GM12878 (cell line): ENCODE measurements at regions not wholly inside any gene's neighbourhood (a gene's known extent, or its start where the extent isn't known, plus 50 kb on each side); places are given as distances from the start of the nearest gene placed in this dataset.

ENCODE experiments used
- ASH2L ChIP-seq: fragments of 300-600, 200-600 bp; sonication (generic); IDR thresholded peaks from 2 replicates; pipeline ENCODE4 v1.6.1; 2017; ENCODE audit warnings: low read depth, mild to moderate bottlenecking, borderline replicate concordance
- ATF3 ChIP-seq: IDR thresholded peaks from 2 replicates; pipeline ENCODE4 v1.6.1; 2011; ENCODE audit warnings: low read depth, mild to moderate bottlenecking, low read length, moderate library complexity, borderline replicate concordance; ENCODE audit errors: extremely low read depth
- BMI1 ChIP-seq: fragments of 450-650 bp; IDR thresholded peaks from 2 replicates; pipeline ENCODE4 v1.6.1; 2016; ENCODE audit warnings: mild to moderate bottlenecking, moderate library complexity, borderline replicate concordance
- CBFB ChIP-seq: IDR thresholded peaks from 2 replicates; pipeline ENCODE4 v1.6.1; 2016; ENCODE audit warnings: antibody characterized with exemption, low read depth
- CBX5 ChIP-seq: sonication (generic); IDR thresholded peaks from 2 replicates; pipeline ENCODE4 v1.6.1; 2016; ENCODE audit warnings: low read depth, moderate library complexity, mild to moderate bottlenecking, inconsistent platforms
- CEBPZ ChIP-seq: fragments of 150-350 bp; IDR thresholded peaks from 2 replicates; pipeline ENCODE4 v1.6.1; 2016; ENCODE audit warnings: low read depth, low read length
- E4F1 ChIP-seq: fragments of 450-650 bp; IDR thresholded peaks from 2 replicates; pipeline ENCODE4 v1.6.1; 2018; ENCODE audit warnings: borderline replicate concordance, mild to moderate bottlenecking; ENCODE audit not compliant: partially characterized antibody
- EGR1 ChIP-seq, 2 experiments: IDR thresholded peaks; 1 replicate in 1 of 2; 2 replicates in 1 of 2; pipeline ENCODE4 v1.6.1; 2011 to 2012; ENCODE audit warnings: low read depth in 2 of 2, low read length in 2 of 2, borderline replicate concordance in 1 of 2, mild to moderate bottlenecking in 1 of 2, moderate library complexity in 1 of 2
- ESRRA ChIP-seq: IDR thresholded peaks from 2 replicates; pipeline ENCODE4 v1.6.1; 2012; ENCODE audit warnings: mild to moderate bottlenecking, low read length, improper control_type of control experiment
- MAX ChIP-seq: IDR thresholded peaks from 2 replicates; pipeline ENCODE4 v1.6.1; 2012; ENCODE audit warnings: low read depth, low read length, improper control_type of control experiment
- PKNOX1 ChIP-seq: fragments of 450-650 bp; IDR thresholded peaks from 2 replicates; pipeline ENCODE4 v1.6.1; 2016; ENCODE audit warnings: mild to moderate bottlenecking
- POLR2A ChIP-seq: IDR thresholded peaks from 2 replicates; pipeline ENCODE4 v1.6.1; 2011; ENCODE audit warnings: low read depth, mild to moderate bottlenecking, low read length
- POLR2AphosphoS5 ChIP-seq: IDR thresholded peaks from 2 replicates; pipeline ENCODE4 v1.6.1; 2011; ENCODE audit warnings: mild to moderate bottlenecking, low read length, inconsistent platforms
- REST ChIP-seq: IDR thresholded peaks from 2 replicates; pipeline ENCODE4 v1.6.1; 2012; ENCODE audit warnings: mild to moderate bottlenecking, low read depth, low read length
- RUNX3 ChIP-seq: IDR thresholded peaks from 2 replicates; pipeline ENCODE4 v1.6.1; 2012; ENCODE audit warnings: low read length, inconsistent platforms
- SMARCA5 ChIP-seq: fragments of 450-650 bp; IDR thresholded peaks from 2 replicates; pipeline ENCODE4 v1.6.1; 2017; ENCODE audit warnings: mild to moderate bottlenecking
- STAT3 ChIP-seq: IDR thresholded peaks from 2 replicates; pipeline ENCODE4 v1.6.1; 2011; ENCODE audit warnings: low read depth, low read length, improper control_type of control experiment
- WRNIP1 ChIP-seq: IDR thresholded peaks from 2 replicates; pipeline ENCODE4 v1.6.1; 2011; ENCODE audit warnings: low read depth, low read length, improper control_type of control experiment, borderline replicate concordance
- ZNF207 ChIP-seq: fragments of 450-650 bp; IDR thresholded peaks from 2 replicates; pipeline ENCODE4 v1.6.1; 2014; ENCODE audit warnings: antibody characterized with exemption, mild to moderate bottlenecking, borderline replicate concordance

GRCh38 chr15:95973566-95974256 lies 356.8 kb upstream of the NR2F2 start (continued):
- no peak for TF ChIP-seq E4F1
- TF ChIP-seq CBFB, result peak; percentile 73
- TF ChIP-seq STAT3, result no peak
- TF ChIP-seq ZNF207, result no peak
- TF ChIP-seq ASH2L, result no peak
- peak; percentile 85; the same call in 1 of the 2 replicates for TF ChIP-seq CBX5
- no peak for TF ChIP-seq MAX
- TF ChIP-seq POLR2A, result no peak
- no peak for TF ChIP-seq CEBPZ
- TF ChIP-seq BMI1, result 0 out of 2 replicates have a peak, but pooled peaks have one; percentile 47
- TF ChIP-seq POLR2AphosphoS5, result peak; percentile 37; the same call in 1 of the 2 replicates
- no peak for TF ChIP-seq SMARCA5
- no peak for TF ChIP-seq ESRRA
- peak in 1 of 2 experiments; percentile 51; a peak in 1 of 3 replicates for TF ChIP-seq EGR1 (IDR thresholded peaks at IDR 0.05; ENCODE audit: borderline replicate concordance in 1 of 2, low read depth in 2 of 2, low read length in 2 of 2)
- no peak for TF ChIP-seq PKNOX1
- no peak for TF ChIP-seq WRNIP1
- no peak for TF ChIP-seq REST
- TF ChIP-seq RUNX3, result peak; percentile 91
- no peak for TF ChIP-seq ATF3
